ENCODE measurements at regions not wholly inside any gene's neighbourhood (a gene's known extent, or its start where the extent isn't known, plus 50 kb on each side); places are given as distances from the start of the nearest gene placed in this dataset.
"Not testable (repeated sequence)": the region's sequence is repeated elsewhere in the genome, so short reads cannot be mapped to it uniquely, and the experiment has no call there.

- no peak for DNase-seq (ENCODE audit: low read depth)
Observed at GRCh38 chr18:55735969-55736368, 148.0 kb upstream of the TCF4 start.

GRCh38 chr18:55735199-55735855 is 147.3 kb upstream of the TCF4 start:
- no peak for DNase-seq (ENCODE audit: low read depth)

- peak; percentile 97 for DNase-seq (ENCODE audit: low read depth)
Observed at GRCh38 chr18:55732227-55733106, 144.5 kb upstream of the TCF4 start.

GRCh38 chr18:55731594-55732042 is 143.6 kb upstream of the TCF4 start:
- DNase-seq (ENCODE audit: low read depth) = peak; percentile 57

- DNase-seq (ENCODE audit: low read depth) = not testable (repeated sequence)
Observed at GRCh38 chr18:55721006-55721405, 133.0 kb upstream of the TCF4 start.

- DNase-seq (ENCODE audit: low read depth) = no peak
Observed at GRCh38 chr18:55713707-55714106, 125.7 kb upstream of the TCF4 start.

- peak; percentile 63 for DNase-seq (ENCODE audit: low read depth)
Observed at GRCh38 chr18:55706898-55707297, 118.9 kb upstream of the TCF4 start.

GRCh38 chr18:55699233-55699765 is 111.3 kb upstream of the TCF4 start:
- peak; percentile 59 for DNase-seq (ENCODE audit: low read depth)

- no peak for DNase-seq (ENCODE audit: low read depth)
Observed at GRCh38 chr18:55696811-55697210, 108.8 kb upstream of the TCF4 start.

- peak; percentile 54 for DNase-seq (ENCODE audit: low read depth)
Observed at GRCh38 chr18:55695091-55695490, 107.1 kb upstream of the TCF4 start.

- DNase-seq (ENCODE audit: low read depth) = peak; percentile 83
Observed at GRCh38 chr18:55694291-55694690, 106.3 kb upstream of the TCF4 start.

- no peak for DNase-seq (ENCODE audit: low read depth)
Observed at GRCh38 chr18:55688030-55688429, 100.0 kb upstream of the TCF4 start.

GRCh38 chr18:55687106-55687505 is 99.1 kb upstream of the TCF4 start:
- DNase-seq (ENCODE audit: low read depth) = no peak

- DNase-seq (ENCODE audit: low read depth) = no peak
Observed at GRCh38 chr18:55685638-55686037, 97.6 kb upstream of the TCF4 start.

GRCh38 chr18:55672574-55673361 is 84.8 kb upstream of the TCF4 start:
- DNase-seq (ENCODE audit: low read depth) = no peak

- DNase-seq (ENCODE audit: low read depth) = no peak
Observed at GRCh38 chr18:55665506-55665905, 77.5 kb upstream of the TCF4 start.

- DNase-seq (ENCODE audit: low read depth) = not testable (repeated sequence)
Observed at GRCh38 chr18:55664758-55665400, 76.9 kb upstream of the TCF4 start.

GRCh38 chr18:55663891-55664290 is 75.9 kb upstream of the TCF4 start:
- no peak for DNase-seq (ENCODE audit: low read depth)

- DNase-seq (ENCODE audit: low read depth) = no peak
Observed at GRCh38 chr18:55658598-55658997, 70.6 kb upstream of the TCF4 start.

GRCh38 chr18:55657572-55658331 is 69.8 kb upstream of the TCF4 start:
- no peak for DNase-seq (ENCODE audit: low read depth)

GRCh38 chr18:55654986-55655385 is 67.0 kb upstream of the TCF4 start:
- DNase-seq (ENCODE audit: low read depth) = no peak

Data from amniotic epithelial cell (primary cell).